Coronary artery (tissue), 2 donors: ENCODE measurements at regions not wholly inside any gene's neighbourhood (a gene's known extent, or its start where the extent isn't known, plus 50 kb on each side); places are given as distances from the start of the nearest gene placed in this dataset.

Source experiments
- DNase-seq: peaks from one replicate; pipeline ENCODE4 v3.0.0-alpha.2; 2017; ENCODE audit warnings: low spot score
- H3K27ac ChIP-seq, 2 donors: fragments of 200-600 bp; sonication (generic); one replicate each; pipeline ENCODE4 v1.5.1; 2016 to 2019
- H3K4me3 ChIP-seq: fragments of 200-600 bp; sonication (generic); 2 replicates; pipeline ENCODE4 v1.5.1; 2016; ENCODE audit warnings: mild to moderate bottlenecking, moderate library complexity
- CTCF ChIP-seq: fragments of 200-600 bp; sonication (generic); IDR thresholded peaks from one replicate; pipeline ENCODE4 v1.5.1; 2019; ENCODE audit warnings: antibody characterized with exemption

- Histone ChIP-seq H3K27ac (no peak overlapping the region), H3K4me3 (peak overlapping the region; percentile 62)
- no peak for DNase-seq
- TF ChIP-seq CTCF: no peak
Measured at GRCh38 chr6:98764373-98764911, 69.9 kb upstream of the POU3F2 start.

- no peak for DNase-seq
- Histone ChIP-seq H3K27ac (no peak overlapping the region), H3K4me3 (no peak overlapping the region)
- TF ChIP-seq CTCF: no peak
Measured at GRCh38 chr6:98769546-98769945, 64.8 kb upstream of the POU3F2 start.

GRCh38 chr6:98775205-98775604 lies 59.2 kb upstream of the POU3F2 start:
- no peak for DNase-seq
- no peak for TF ChIP-seq CTCF
- H3K27ac ChIP-seq: no peak overlapping the region
- H3K4me3 ChIP-seq: no peak overlapping the region

DNA sequence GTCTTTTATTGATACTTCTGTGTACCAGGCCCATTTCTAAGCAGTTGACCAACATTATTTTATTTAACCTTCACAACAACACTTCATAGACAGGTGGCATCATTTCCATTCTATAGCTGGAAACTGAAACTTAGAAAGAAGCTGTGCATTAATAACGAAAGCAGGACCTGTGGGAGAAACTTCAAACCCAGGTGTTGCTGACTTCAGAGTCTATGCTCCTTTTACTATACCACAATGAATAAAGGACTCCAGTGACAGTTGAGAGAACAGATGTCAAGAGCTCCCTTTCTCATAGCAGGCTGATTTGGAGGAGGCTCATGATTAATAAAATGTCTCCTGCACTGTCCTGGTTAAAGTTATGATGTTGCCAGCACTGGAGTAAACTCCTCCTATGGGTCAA lies 56.6 kb upstream of the POU3F2 start:
- no peak for DNase-seq
- no peak for TF ChIP-seq CTCF

GRCh38 chr6:98779618-98780017 lies 54.8 kb upstream of the POU3F2 start:
- Histone ChIP-seq H3K4me3 (no peak overlapping the region), H3K27ac (no peak overlapping the region)
- DNase-seq: no peak
- no peak for TF ChIP-seq CTCF

More for the DNA sequence above, 56.6 kb upstream of the POU3F2 start:
- Histone ChIP-seq H3K27ac (no peak overlapping the region), H3K4me3 (no peak overlapping the region)

GRCh38 chr6:98782772-98783171 lies 51.6 kb upstream of the POU3F2 start:
- DNase-seq: no peak
- no peak overlapping the region for H3K27ac ChIP-seq
- TF ChIP-seq CTCF: no peak

GRCh38 chr6:98783578-98783977 lies 50.8 kb upstream of the POU3F2 start:
- Histone ChIP-seq H3K4me3 (no peak overlapping the region), H3K27ac (no peak overlapping the region)
- TF ChIP-seq CTCF: no peak
- DNase-seq: no peak

More at GRCh38 chr6:98782772-98783171, 51.6 kb upstream of the POU3F2 start:
- no peak overlapping the region for H3K4me3 ChIP-seq
